Hippocampal formation (tissue), 2 donors: ENCODE measurements at regions not wholly inside any gene's neighbourhood (a gene's known extent, or its start where the extent isn't known, plus 50 kb on each side); places are given as distances from the start of the nearest gene placed in this dataset.

ENCODE experiments used
- DNase-seq, 2 donors: peaks; one replicate each; lab custom pipeline; 2025; lab: John Stamatoyannopoulos, UW

GRCh38 chr2:217244815-217245214, 385.0 kb upstream of the TNP1 start:
- no peak for DNase-seq

GRCh38 chr2:217242947-217243346, 383.1 kb upstream of the TNP1 start:
- DNase-seq: no peak

GRCh38 chr2:217231724-217232123, 371.9 kb upstream of the TNP1 start:
- DNase-seq: no peak

- DNase-seq: no peak
Measured at GRCh38 chr2:217231212-217231611, 371.3 kb upstream of the TNP1 start.

- no peak for DNase-seq
Measured at GRCh38 chr2:217228732-217229131, 368.9 kb upstream of the TNP1 start.

- DNase-seq: no peak
Measured at GRCh38 chr2:217227794-217228193, 367.9 kb upstream of the TNP1 start.

GRCh38 chr2:217225596-217225995, 365.7 kb upstream of the TNP1 start:
- DNase-seq: no peak

GRCh38 chr2:217223222-217223930, 363.5 kb upstream of the TNP1 start:
- no peak for DNase-seq

- no peak for DNase-seq
Measured at GRCh38 chr2:217222309-217222910, 362.5 kb upstream of the TNP1 start.

GRCh38 chr2:217220228-217221013, 360.6 kb upstream of the TNP1 start:
- DNase-seq: no peak

GRCh38 chr2:217219164-217219520, 359.3 kb upstream of the TNP1 start:
- no peak for DNase-seq

- no peak for DNase-seq
Measured at GRCh38 chr2:217218269-217219163, 358.7 kb upstream of the TNP1 start.

- no peak for DNase-seq
Measured at GRCh38 chr2:217216982-217217381, 357.1 kb upstream of the TNP1 start.

GRCh38 chr2:217216316-217216715, 356.5 kb upstream of the TNP1 start:
- no peak for DNase-seq

GRCh38 chr2:217215877-217216276, 356.0 kb upstream of the TNP1 start:
- DNase-seq: no peak

GRCh38 chr2:217208867-217209266, 349.0 kb upstream of the TNP1 start:
- no peak for DNase-seq

GRCh38 chr2:217207699-217208010, 347.8 kb upstream of the TNP1 start:
- DNase-seq: no peak

- no peak for DNase-seq
Measured at GRCh38 chr2:217206907-217207698, 347.2 kb upstream of the TNP1 start.

GRCh38 chr2:217206016-217206725, 346.3 kb upstream of the TNP1 start:
- DNase-seq: no peak

GRCh38 chr2:217204358-217204757, 344.5 kb upstream of the TNP1 start:
- no peak for DNase-seq

GRCh38 chr2:217203086-217203485, 343.2 kb upstream of the TNP1 start:
- no peak for DNase-seq
